OCI-LY7 (cell line): ENCODE measurements at regions not wholly inside any gene's neighbourhood (a gene's known extent, or its start where the extent isn't known, plus 50 kb on each side); places are given as distances from the start of the nearest gene placed in this dataset.
A peak's percentile ranks its signal among the peaks of the same experiment; 100 is the strongest.

Experiments used
- BruUV-seq: library from RNA; stranded (reverse); fragments of 400-500 nt; replicated peaks from 2 replicates; lab custom pipeline; 2021; lab: Mats Ljungman, UMichigan
- CTCF ChIA-PET: fragments of 300-600 bp; sonication (Branson Sonifier 250); formaldehyde crosslinking; loops from one replicate; lab custom pipeline; 2022; ENCODE audit warnings: antibody characterized with exemption; ENCODE audit not compliant: unreplicated experiment; lab: Charles Lee
- POLR2A ChIA-PET: fragments of 300-600 bp; sonication (Branson Sonifier 250); formaldehyde crosslinking; loops from one replicate; lab custom pipeline; 2022; ENCODE audit warnings: antibody characterized with exemption; lab: Charles Lee
- DNase-seq: peaks from one replicate; pipeline ENCODE4 v3.0.0-alpha.2; 2015; ENCODE audit warnings: low spot score
- H2AFZ ChIP-seq: fragments of 200-600 bp; sonication (generic), shearing (Covaris generic); 2 replicates; pipeline ENCODE4 v1.6.1; 2014; ENCODE audit warnings: mild to moderate bottlenecking, antibody characterized with exemption, low read length, moderate library complexity
- H3K27ac ChIP-seq: fragments of 200-600 bp; sonication (generic); 2 replicates; pipeline ENCODE4 v1.5.1; 2014; ENCODE audit warnings: mixed run types, low read depth, mild to moderate bottlenecking, moderate library complexity, low read length, inconsistent platforms; ENCODE audit not compliant: poor library complexity, severe bottlenecking
- H3K36me3 ChIP-seq: fragments of 200-600 bp; sonication (generic); 2 replicates; pipeline ENCODE4 v1.6.1; 2014; ENCODE audit warnings: mild to moderate bottlenecking, antibody characterized with exemption, low read length, moderate library complexity, mixed read lengths; ENCODE audit not compliant: insufficient read depth
- H3K4me1 ChIP-seq: fragments of 200-600 bp; sonication (generic); 2 replicates; pipeline ENCODE4 v1.5.1; 2014; ENCODE audit warnings: mild to moderate bottlenecking, low read length; ENCODE audit not compliant: insufficient read depth, poor library complexity, severe bottlenecking
- H3K4me2 ChIP-seq: fragments of 200-600 bp; sonication (generic); 2 replicates; pipeline ENCODE4 v1.6.1; 2014; ENCODE audit warnings: mild to moderate bottlenecking, low read length
- H3K4me3 ChIP-seq: fragments of 200-600 bp; sonication (generic); 2 replicates; pipeline ENCODE4 v1.5.1; 2014; ENCODE audit warnings: mild to moderate bottlenecking, low read depth, low read length; ENCODE audit not compliant: poor library complexity, severe bottlenecking
- H3K79me2 ChIP-seq: fragments of 200-600 bp; sonication (generic); 2 replicates; pipeline ENCODE4 v1.6.1; 2016; ENCODE audit warnings: low read depth, mild to moderate bottlenecking, low read length, moderate library complexity, mixed read lengths; ENCODE audit not compliant: insufficient read depth
- H3K9me2 ChIP-seq: fragments of 200-600 bp; sonication (generic); 2 replicates; pipeline ENCODE4 v1.6.1; 2016; ENCODE audit warnings: mild to moderate bottlenecking, low read length, mixed read lengths; ENCODE audit not compliant: insufficient read depth
- H3K9me3 ChIP-seq: fragments of 200-600 bp; sonication (generic); 2 replicates; pipeline ENCODE4 v1.6.1; 2014; ENCODE audit warnings: mild to moderate bottlenecking, mixed run types, low read length, mixed read lengths
- H4K20me1 ChIP-seq: fragments of 200-600 bp; sonication (generic); 2 replicates; pipeline ENCODE4 v1.6.1; 2014; ENCODE audit warnings: mild to moderate bottlenecking, antibody characterized with exemption, low read length, moderate library complexity, mixed read lengths; ENCODE audit not compliant: insufficient read depth
- CTCF ChIP-seq: fragments of 200-600 bp; sonication (generic); conservative IDR thresholded peaks from 2 replicates; pipeline ENCODE4 v1.5.1; 2014; ENCODE audit warnings: mild to moderate bottlenecking, antibody characterized with exemption, low read length, moderate library complexity, mixed read lengths
- EZH2phosphoT487 ChIP-seq: fragments of 200-600 bp; sonication (generic); IDR thresholded peaks from 2 replicates; pipeline ENCODE4 v1.6.1; 2018; ENCODE audit warnings: low read depth, borderline replicate concordance, mild to moderate bottlenecking, mixed run types, antibody characterized with exemption, low read length, moderate library complexity, mixed read lengths
- intact Hi-C: fragments of 100-400 bp; cut with micrococcal nuclease; formaldehyde crosslinking; loops from one replicate; pipeline ENCODE4 v1.10.0; 2022; ENCODE audit not compliant: unreplicated experiment

- intact Hi-C loops = no loop called here
- BruUV-seq = no TSS peak
- Histone ChIP-seq H3K4me1 (no peaks in the 10 kb centered on the region), H3K9me3 (no peaks in the 10 kb centered on the region), H3K79me2 (no peaks in the 10 kb centered on the region), H4K20me1 (no peaks in the 10 kb centered on the region), H3K36me3 (no peaks in the 10 kb centered on the region), H2AFZ (no peak overlapping the region), H3K4me2 (no peak overlapping the region), H3K9me2 (no peaks in the 10 kb centered on the region), H3K27ac (no peak overlapping the region), H3K4me3 (no peak overlapping the region)
- ChIA-PET POLR2A (no interaction called here), CTCF (no interaction called here)
- TF ChIP-seq EZH2phosphoT487 = no peak
- TF ChIP-seq CTCF = no peak
- DNase-seq = peak; percentile 29
These were observed 80.4 kb downstream of the MYEOV start for GRCh38 chr11:69374110-69374945.

- ChIA-PET POLR2A (no interaction called here), CTCF (no interaction called here)
These were observed 81.0 kb downstream of the MYEOV start for GRCh38 chr11:69374946-69375310.

More at GRCh38 chr11:69374946-69375310, 81.0 kb downstream of the MYEOV start:
- no peaks in the 10 kb centered on the region for H3K4me1 ChIP-seq
- no peaks in the 10 kb centered on the region for H3K9me3 ChIP-seq
- no peak overlapping the region for H2AFZ ChIP-seq
- no peaks in the 10 kb centered on the region for H3K79me2 ChIP-seq
- intact Hi-C loops = no loop called here
- no peaks in the 10 kb centered on the region for H3K36me3 ChIP-seq
- H3K9me2 ChIP-seq = no peaks in the 10 kb centered on the region
- no peak overlapping the region for H3K4me2 ChIP-seq
- DNase-seq = no peak
- no peak overlapping the region for H3K27ac ChIP-seq
- no peak for TF ChIP-seq EZH2phosphoT487
- no peak for TF ChIP-seq CTCF
- H3K4me3 ChIP-seq = no peak overlapping the region
- H4K20me1 ChIP-seq = no peaks in the 10 kb centered on the region
- no TSS peak for BruUV-seq
